Vagina (tissue), 2 donors: ENCODE measurements at regions not wholly inside any gene's neighbourhood (a gene's known extent, or its start where the extent isn't known, plus 50 kb on each side); places are given as distances from the start of the nearest gene placed in this dataset.

Source experiments
- CTCF ChIP-seq, 3 experiments: fragments of 450-650 bp in 2 of 3; fragments of 200-600 bp in 1 of 3; sonication (generic) in 1 of 3; IDR thresholded peaks; one replicate each; pipeline ENCODE4 v1.5.1; 2017 to 2019; ENCODE audit warnings: antibody characterized with exemption in 3 of 3, mild to moderate bottlenecking in 2 of 3, moderate library complexity in 2 of 3
- POLR2A ChIP-seq, 2 donors: fragments of 450-650 bp; IDR thresholded peaks; one replicate each; pipeline ENCODE4 v1.6.1; 2017; ENCODE audit warnings: antibody characterized with exemption in 2 of 2, mild to moderate bottlenecking in 2 of 2, moderate library complexity in 2 of 2

GRCh38 chr2:180276733-180277132, 269.6 kb upstream of the CWC22 start:
- TF ChIP-seq CTCF (IDR thresholded peaks at IDR 0.05): no peak
- TF ChIP-seq POLR2A (IDR thresholded peaks at IDR 0.05): no peak
